GM12873 (cell line): ENCODE measurements at regions not wholly inside any gene's neighbourhood (a gene's known extent, or its start where the extent isn't known, plus 50 kb on each side); places are given as distances from the start of the nearest gene placed in this dataset.

Experiments used
- CTCF ChIP-seq: IDR thresholded peaks from 2 replicates; pipeline ENCODE4 v1.5.1; 2012; ENCODE audit warnings: low read depth, mild to moderate bottlenecking, moderate library complexity, low read length, control low read depth; ENCODE audit not compliant: insufficient read depth; ENCODE audit errors: missing control alignments

GRCh38 chr22:48649466-48649865, 1178.2 kb downstream of the BRD1 start:
- no peak for TF ChIP-seq CTCF

- no peak for TF ChIP-seq CTCF
These were observed 1178.6 kb downstream of the BRD1 start for GRCh38 chr22:48649031-48649430.

- TF ChIP-seq CTCF = no peak
These were observed 1179.8 kb downstream of the BRD1 start for GRCh38 chr22:48647606-48648515.

GRCh38 chr22:48647051-48647450, 1180.6 kb downstream of the BRD1 start:
- TF ChIP-seq CTCF = no peak

- no peak for TF ChIP-seq CTCF
These were observed 1181.3 kb downstream of the BRD1 start for GRCh38 chr22:48646216-48646925.

- no peak for TF ChIP-seq CTCF
These were observed 1181.9 kb downstream of the BRD1 start for GRCh38 chr22:48645766-48646165.

- TF ChIP-seq CTCF = no peak
These were observed 1182.7 kb downstream of the BRD1 start for GRCh38 chr22:48644997-48645396.
